NCI-H1417 (cell line): ENCODE measurements at regions not wholly inside any gene's neighbourhood (a gene's known extent, or its start where the extent isn't known, plus 50 kb on each side); places are given as distances from the start of the nearest gene placed in this dataset.

Experiments used
- DNase-seq, 3 experiments: peaks; one replicate each; lab custom pipeline; 2025; lab: John Stamatoyannopoulos, UW

DNA sequence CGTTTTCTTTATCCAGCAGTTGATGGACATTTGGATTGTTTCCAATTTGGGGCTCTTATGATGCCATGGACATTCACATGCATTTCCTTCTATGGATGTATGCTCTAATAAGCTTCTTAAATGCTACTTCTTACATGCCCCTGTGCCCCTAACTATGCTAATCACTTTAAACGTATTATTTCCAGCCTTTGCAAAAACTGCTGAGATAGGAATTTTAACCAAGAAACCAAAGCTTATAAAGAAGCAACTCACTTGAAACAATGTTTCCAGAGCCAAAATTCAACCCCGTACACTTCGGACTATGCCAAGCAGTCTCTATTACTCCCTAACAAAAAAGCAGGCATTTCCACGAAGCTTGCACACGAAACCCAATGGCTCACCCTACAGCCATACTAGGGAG lies 545.6 kb upstream of the WWC1 start:
- no peak for DNase-seq

DNA sequence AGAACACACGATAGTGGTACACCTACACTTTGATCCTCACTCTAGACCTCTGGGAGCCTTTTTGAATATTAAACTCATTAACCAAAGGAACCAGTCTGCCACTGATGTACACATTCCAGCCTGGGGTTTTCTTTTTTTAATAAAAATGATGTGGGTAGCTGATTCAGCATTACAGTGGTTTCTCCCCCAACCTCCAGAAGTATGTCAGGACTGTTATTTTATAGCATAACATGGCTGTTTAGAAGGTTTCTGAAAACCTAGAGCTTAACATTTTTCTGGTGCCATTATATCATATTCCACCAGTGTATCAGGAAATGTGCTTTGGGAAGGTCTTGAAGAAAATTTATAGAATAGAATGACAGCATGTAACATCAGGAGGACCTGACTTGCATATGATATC lies 540.9 kb upstream of the WWC1 start:
- no peak for DNase-seq

DNA sequence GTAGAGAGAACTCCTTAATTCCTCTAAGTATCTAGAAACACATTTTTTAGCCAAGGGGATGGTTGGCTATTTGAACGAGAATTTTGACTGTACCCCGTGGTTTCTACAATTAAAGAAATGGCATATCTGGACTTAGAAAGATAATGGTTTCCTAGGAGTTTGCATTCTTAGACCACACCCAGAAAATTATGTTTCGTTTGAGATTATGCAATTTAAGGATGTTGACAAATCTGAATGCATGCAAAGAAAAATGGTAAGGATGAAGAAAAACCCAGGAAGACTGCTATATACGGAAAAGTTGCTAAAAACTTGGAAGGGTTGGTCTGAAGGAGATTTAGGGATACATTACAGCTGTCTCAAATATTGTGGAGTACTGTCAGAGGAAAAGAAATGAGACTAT lies 538.5 kb upstream of the WWC1 start:
- DNase-seq: no peak

DNA sequence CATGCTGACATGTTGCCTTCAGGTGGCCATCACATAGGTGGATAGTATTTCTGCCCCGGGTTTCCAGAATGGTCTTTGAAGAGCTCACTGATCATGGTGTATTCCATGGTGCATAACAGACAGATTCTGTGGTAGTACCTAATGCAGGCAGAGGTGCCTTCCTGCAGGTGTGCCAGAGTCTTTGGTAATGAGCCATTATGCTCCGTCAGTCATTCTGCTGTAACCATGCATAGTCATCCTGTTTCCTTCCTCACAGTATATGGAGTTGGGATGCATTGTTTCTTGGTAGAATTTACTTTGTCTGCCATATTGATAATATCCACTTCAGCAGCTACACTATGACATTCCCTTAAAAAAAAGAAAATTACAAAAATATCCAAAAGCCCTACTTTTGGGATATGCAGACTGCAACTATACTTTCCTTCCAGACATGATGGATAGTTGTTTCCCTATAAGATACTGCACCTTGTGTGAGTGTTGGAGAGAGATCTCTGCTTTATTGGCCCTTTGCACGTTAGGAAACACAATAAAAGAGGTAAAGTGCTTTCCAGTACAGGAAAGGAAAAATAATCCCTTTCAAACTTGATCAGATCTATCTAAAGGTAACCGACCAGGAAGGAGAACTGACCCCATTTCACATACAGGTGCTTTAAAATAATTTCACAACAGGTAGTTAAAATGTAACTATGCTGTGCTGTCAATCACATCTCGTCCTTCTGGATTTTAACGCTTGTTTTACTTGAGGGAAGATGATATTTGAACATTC lies 537.5 kb upstream of the WWC1 start:
- DNase-seq: no peak

DNA sequence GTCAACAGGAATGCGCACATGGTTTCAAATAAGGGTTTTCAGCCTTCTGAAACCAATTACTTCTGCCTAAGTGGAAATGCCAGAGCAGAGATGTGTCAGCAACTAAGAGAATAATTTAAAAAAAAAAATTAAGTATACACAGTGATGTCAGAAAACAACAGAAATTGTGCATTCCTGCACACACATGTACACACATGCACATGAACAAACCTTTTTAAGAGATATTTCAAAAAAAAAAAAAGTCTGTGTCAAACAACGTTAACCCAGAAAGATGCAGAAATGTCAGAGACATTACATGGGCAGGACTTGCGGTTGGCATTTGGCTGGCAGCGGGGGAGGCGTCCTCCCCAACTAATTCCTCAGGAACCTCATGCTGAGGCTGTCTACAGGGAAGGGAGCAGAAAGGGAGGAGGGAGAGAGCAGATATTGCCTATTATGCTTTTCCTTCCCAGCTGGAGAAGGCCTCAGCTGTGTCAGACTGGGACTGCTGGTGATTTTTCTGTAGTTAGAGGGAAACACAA lies 536.9 kb upstream of the WWC1 start:
- peak in 2 of 3 experiments; percentile 37 to 76 for DNase-seq

DNA sequence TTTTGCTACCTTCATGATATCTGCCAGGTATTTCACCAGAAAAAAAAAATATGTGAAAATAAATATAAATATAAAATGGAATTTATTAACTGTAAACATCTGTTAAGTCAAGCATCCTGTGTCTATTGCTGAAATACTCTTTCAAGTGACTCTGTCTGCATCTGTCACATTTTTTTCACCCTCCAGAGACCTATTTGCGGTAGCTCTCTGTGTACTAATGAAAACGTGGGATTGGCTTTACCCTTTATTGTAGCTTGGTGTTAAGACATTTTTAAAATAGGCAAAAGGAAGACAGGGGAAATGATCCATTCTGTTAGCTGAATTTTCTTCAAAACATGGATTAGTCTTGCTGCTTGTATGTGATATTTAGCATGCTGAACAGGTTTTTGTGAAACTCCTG lies 536.0 kb upstream of the WWC1 start:
- peak in 1 of 3 experiments; percentile 33 for DNase-seq

DNA sequence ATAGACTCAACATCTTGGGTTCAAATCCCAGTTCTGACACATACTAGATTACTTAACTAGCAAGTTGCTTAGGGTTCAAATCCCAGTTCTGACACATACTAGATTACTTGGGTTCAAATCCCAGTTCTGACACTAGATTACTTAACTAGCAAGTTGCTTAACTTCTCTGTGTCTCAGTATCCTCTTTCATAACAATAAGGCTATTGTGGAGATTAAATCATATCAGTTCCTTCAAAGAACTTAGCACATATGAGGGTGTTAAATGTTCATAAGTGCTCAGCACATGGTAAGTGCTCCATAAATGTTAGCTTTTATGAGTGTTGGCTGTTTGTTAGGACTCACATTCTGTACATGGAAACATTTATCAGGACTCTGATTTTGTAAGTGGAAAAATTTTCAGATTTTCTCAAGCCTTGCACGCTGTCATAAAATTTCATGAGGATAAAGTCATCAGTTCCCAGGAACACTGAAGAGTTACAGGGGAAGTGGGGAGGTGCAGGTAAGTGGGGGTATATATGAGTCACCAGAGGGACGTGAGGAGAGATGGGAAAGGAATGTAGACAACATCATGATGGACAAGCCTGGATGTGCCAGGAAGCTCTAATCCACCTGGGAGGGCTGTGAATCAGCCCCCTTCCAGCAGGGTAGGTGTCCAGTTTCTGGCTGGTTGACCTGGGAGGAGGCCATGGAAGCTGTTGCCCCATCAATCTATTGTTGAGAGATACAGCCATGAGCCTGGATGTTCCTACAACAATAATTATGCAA lies 532.2 kb upstream of the WWC1 start:
- DNase-seq: no peak

DNA sequence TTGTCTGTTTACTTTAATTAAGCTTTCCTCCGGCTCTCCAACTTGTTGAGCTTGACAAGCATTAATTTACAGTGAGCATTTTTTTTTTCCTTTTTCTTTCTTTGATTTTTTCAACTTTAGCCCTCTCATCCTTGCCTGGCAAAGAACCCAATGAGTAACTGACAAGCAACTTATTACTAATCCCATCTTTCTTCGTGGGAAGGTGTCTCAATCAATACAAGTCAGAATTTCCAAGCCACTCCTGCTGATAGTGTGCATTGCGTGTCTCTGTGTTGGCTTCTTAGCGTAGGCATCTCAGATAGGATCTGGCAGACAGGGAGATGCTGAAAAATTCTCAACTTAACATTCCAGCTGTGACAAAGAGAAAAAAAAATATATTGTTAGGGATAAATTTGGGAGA lies 527.7 kb upstream of the WWC1 start:
- no peak for DNase-seq

DNA sequence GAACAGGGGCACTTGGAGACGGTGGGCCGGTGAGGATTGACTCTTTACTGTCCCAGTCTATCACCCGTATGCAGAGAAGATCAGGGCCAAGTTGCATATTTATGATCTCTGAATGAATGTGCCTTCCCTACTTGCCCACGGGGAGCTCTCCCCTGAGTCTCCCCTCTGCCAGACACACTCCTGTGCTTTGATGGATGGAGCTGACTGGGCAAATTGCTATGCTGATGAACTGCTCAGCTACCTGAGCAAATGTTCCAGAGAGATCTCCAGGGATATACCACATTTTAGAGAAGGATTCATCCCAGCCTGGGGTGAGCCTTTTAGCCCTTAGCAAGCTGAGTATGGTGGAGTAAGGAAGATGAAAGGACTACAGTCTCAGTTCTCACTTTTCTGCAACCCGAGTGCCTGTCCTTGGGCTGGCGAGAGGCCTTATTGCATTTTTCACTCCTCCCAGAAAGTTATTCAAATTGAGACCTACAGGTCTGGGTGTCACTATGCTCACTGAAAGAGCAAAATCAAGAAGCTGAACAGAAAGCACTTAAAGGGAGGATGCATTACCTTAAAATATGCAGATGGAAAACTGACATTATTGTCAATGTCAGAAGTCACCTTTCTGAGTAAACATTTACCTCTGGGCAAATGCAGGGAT lies 526.7 kb upstream of the WWC1 start:
- no peak for DNase-seq

DNA sequence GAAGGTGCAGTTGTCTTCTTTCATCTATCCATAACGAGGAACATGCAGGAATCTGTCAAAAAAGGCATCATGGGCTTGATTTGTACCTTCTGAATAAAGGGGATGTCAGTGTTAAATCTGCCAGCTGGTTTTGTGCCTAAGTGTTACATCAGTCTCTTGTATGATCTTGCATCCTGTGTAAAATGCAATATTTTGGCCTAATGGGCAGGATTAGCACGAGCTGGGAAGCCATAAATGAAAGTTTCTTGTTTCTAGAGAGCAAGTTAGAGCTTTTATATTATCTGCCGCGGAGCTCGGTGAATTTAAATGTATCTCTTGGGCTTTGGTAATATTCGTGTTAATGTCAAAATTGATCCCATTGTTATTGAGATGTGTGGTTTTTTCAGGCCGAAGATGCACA lies 526.1 kb upstream of the WWC1 start:
- no peak for DNase-seq

DNA sequence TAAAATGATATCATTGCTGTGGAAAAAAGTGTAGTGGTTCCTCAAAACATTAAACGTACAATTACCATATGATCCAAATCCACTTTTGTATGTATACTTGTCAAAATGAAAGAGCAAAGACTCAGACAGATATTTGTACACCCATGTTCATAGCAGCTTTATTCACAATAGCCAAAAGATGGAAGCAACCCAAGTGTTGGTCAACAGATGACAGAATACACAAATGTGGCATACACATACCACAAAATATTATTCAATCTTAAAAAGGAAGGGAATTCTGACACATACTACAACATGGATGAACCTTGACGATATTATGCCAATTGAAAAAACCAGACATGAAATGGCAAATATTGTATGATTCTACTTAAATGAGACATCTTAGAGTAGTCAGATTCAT lies 524.5 kb upstream of the WWC1 start:
- DNase-seq: no peak

DNA sequence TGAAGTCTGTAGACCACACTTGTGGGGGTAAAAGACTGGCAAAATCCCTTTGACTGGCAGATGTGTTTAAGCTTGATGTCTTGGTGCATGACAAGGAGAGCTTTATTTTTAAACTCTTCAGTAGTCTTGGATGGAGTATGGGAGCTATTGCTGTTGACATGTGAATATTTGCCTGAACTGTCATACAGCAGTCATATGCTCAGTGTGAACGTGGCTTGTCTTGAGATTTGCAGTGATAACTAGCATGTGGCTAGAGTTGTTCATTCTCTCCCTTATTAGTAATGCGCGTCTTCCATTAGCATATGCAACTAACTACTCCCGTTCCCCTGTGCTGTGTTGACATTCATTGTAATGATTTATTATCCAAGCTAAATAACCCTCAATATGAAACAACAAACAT lies 523.6 kb upstream of the WWC1 start:
- DNase-seq: no peak

DNA sequence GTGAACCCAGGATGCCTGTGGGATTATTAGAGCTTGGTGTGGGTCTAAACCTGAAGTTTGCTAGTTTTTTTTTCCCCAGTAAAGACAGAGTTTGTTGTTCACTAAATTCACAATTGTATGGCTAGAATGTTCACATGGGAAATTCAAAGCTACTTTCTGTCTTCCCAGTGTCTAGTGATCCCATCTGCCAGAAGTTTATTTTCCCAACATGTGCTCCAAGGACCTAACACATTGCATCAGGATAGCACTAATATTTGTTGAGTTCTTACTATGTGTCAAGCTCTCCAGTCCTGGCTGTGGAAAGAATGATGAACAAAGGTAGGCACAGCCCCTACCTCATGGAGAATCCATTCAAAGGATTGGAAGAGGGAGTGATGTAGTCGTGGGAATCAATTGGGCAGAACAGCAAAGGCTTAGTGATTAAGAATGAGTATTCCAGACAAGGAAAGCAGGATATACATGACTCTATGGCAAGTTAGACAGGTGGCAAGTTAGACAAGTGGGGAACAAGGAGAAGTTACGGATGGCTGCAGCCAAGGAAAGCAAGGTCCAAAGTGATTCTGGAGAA lies 521.5 kb upstream of the WWC1 start:
- DNase-seq: no peak

DNA sequence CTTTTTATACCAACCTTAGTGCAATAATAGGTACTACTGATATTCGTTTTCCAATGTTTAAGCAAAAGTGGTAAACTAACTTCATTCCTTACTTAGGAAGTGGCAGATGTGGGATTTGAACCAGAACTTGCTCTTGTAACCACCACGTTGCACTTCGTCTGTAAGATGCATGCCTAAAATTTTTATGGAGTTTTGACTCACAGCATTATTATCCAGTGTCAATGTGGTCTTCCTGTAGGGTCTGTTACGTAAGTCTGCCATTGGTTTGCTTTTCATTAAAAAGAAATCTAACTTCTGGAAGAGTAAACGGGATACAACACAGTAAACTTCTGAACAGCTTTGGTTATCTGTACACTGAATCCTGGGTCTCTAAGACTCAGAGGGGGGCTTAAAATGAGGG lies 521.0 kb upstream of the WWC1 start:
- no peak for DNase-seq

DNA sequence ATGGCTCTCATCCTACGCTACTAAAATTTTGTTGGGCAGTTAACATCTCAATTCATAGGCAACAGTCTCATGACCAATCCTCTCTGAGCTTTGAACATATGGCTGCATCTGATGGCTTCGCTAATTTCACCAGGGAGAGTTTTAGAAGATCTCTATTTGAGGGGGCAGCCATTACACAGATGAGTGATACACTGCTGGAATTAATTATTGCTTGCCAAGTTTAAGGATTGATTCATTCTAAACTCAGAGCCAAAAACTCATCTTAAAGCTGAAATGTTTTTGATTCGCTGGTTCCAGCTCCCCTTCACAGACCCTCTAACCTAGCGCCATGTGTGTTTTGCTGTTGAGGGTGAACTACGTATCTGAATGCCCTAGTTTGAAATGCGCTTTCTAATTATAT lies 519.9 kb upstream of the WWC1 start:
- DNase-seq: no peak

DNA sequence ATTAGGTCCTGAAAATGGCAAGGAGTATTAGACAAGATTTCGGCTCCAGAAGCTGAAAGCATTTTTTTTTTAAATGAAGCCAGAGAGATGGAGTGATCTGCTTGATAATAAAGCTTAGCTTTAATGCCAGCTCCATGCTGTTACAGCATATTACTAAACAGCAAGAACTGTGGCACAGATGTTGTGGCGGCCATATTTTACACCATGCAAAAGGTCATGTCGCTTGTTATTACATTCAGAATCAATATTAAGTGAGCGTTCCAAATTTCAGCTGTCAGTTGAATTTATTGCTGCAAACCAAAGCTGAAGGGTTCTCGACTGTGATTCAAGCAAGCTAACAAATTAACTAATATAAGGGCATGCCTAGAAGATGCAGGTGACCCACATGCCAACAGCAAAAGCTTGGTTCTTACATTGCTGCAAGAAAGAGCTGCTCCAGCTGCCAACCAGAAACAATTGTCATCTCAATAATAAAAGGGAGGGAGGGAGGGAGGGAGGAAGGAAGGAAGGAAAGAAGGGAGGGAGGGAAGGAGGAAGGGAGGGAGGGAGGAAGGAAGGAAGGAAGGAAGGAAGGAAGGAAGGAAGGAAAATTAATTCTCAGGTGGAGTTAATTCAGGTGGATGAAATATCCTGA lies 517.7 kb upstream of the WWC1 start:
- DNase-seq: peak in 1 of 3 experiments; percentile 47

DNA sequence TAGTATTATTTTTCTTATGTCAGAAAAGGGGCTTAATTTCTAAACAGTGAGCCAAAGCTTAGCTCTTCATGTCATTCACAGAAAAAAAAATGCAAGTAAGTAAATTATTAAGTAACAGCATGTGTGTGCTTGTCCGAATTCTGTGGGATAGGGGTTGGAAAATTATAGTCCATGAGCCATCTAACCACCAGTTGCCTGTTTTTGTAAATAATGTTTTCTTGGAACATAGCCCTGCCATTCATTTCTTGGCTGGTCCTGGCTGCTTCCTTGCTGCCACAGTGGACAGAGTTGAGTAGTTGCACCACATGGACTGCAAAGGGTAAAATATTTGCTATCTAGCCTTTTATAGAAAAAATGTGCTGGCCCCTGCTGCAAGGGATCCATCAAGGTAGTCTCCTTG lies 513.7 kb upstream of the WWC1 start:
- DNase-seq: no peak

DNA sequence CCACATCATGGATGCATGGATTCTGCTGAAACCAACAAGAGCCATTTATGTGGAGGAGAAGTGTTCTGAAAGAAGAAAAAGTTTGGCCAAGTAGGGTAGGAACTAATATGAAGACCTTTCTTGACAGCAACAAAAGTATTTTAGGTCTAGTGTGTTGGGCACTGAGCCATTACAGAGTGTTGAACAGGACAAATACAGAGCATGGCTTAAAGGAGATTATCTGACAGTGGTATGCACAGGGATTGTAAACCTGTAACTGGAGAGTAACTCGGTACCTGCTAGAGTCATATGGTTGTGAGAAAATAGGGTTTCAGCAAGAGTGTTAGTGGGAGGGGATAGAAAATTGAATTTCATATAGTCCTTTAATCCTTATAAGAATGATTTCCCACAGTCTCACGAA lies 513.2 kb upstream of the WWC1 start:
- DNase-seq: no peak

DNA sequence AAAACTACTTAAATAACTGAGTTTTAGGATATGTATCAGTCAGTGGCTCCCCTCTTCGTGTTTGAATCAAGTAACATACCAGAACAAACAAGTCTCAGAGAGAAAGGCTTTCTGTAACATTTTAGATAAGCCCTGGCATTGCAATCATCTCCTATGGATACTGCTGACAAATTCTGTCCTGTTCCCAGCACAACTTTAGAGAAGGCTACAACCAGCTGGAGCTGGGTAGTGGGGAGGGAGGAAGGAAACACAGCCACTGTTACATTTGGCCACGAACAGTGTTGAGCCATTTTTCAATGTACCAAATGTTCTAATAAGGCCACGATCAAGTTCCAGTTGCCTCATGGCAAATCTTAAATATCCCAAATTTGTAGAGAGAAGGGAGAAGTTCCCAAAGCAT lies 511.8 kb upstream of the WWC1 start:
- no peak for DNase-seq

DNA sequence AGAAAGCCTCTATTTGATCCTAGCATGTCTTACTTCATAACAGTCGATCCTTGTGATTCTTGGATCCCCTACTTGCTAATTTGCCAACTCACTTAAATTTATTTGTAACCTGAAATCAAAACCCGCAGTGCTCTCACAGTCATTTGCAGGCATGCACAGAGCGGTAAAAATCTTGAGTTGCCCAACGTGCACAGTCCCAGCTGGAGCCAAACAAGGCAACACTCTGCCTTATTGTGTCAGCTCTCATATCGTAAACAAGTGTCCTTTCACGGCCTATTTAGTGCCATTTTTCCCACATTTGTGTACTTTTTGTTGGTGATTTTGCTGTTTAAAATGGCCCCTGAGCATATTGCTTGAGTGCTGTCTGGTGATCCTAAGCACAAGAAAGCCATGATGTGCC lies 511.3 kb upstream of the WWC1 start:
- DNase-seq: no peak

DNA sequence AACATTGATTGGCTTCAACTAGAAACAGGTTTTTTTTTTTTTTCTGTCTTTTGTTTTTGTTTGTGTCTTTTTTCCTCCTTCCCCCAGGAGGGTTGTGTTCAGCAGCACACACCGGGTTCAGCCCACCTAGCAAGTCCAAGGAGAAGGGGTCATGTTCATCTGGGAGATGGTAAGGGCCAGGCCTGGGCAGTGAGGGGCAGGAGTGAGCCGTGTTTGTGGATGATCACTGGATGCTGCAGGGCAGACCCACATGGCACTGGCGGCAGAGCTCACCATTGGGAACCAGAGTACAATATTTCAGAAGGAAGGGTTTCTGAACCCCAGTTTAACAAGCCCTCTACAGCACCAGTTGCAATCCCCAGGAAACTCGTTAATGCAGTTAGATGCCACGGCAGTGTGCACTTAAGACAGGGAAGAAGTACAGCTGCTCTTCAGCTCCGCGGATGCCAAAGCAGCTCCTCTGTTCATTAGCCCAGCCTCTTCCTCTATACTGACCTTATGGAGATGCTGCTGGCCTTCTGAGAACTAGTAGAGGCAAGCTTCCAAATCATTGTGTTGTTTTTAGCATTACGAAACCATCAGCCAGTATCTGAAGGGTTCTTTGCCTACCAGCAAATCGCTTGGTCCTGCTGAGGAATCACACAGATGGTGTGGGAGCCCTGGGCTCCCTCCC lies 508.2 kb upstream of the WWC1 start:
- no peak for DNase-seq

DNA sequence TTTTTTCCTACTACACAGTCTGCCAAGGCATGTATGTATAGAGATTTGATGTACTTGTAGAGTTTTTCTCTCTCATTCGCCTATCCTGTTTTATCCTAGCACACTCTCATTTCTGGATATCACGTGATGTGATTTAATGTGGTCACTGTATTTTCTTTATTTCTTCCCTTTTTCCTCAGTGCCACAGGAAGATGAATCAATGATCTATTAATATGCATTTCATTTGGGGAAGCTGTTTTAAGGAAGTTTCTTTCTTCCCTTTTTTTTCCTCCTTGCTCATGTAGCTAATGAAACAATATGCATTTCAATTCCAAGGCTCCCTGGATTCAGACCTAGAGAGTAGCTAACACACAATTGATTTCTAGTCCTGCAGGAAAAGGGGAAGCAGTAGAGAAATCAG lies 506.3 kb upstream of the WWC1 start:
- DNase-seq: no peak
